ENCODE measurements at regions not wholly inside any gene's neighbourhood (a gene's known extent, or its start where the extent isn't known, plus 50 kb on each side); places are given as distances from the start of the nearest gene placed in this dataset.
"Not testable (repeated sequence)": the region's sequence is repeated elsewhere in the genome, so short reads cannot be mapped to it uniquely, and the experiment has no call there.

- TF ChIP-seq E2F1 (CRISPR knock-in tag; IDR thresholded peaks at IDR 0.05) (no peak), NR1H2 (CRISPR knock-in tag; IDR thresholded peaks at IDR 0.05) (no peak), USF1 (CRISPR knock-in tag; IDR thresholded peaks at IDR 0.05) (no peak), FOXJ3 (CRISPR knock-in tag; IDR thresholded peaks at IDR 0.05; ENCODE audit: borderline replicate concordance) (no peak), AR (CRISPR knock-in tag; IDR thresholded peaks at IDR 0.05) (no peak), NFATC4 (CRISPR knock-in tag; IDR thresholded peaks at IDR 0.05) (no peak), NR3C1 (CRISPR knock-in tag; conservative IDR thresholded peaks at IDR 0.05; ENCODE audit: low read depth) (no peak), IRF2 (CRISPR knock-in tag; IDR thresholded peaks at IDR 0.05; ENCODE audit: borderline replicate concordance, low read depth) (no peak), ZNF512 (CRISPR knock-in tag; IDR thresholded peaks at IDR 0.05; ENCODE audit: borderline replicate concordance) (no peak)
These were observed 128.4 kb downstream of the MTERF1 start (continued) for GRCh38 chr7:91752102-91752501.

- H3K27me3 Mint-ChIP-seq (ENCODE audit: low read depth); H3K36me3 Mint-ChIP-seq; H3K27ac Mint-ChIP-seq; CTCF ChIA-PET; H3K4me1 Mint-ChIP-seq; POLR2A ChIA-PET; DNase-seq (ENCODE audit: low spot score); H3K4me3 Mint-ChIP-seq; ATAC-seq: not testable (repeated sequence)
- peaks cover 21% of the 10 kb centered on the region for H3K9me3 Mint-ChIP-seq
These were observed 126.2 kb downstream of the MTERF1 start for GRCh38 chr7:91754280-91754679.

GRCh38 chr7:91755121-91755520, 125.4 kb downstream of the MTERF1 start:
- H3K36me3 Mint-ChIP-seq; H3K27ac Mint-ChIP-seq; H3K4me3 Mint-ChIP-seq; POLR2A ChIA-PET; ATAC-seq; H3K27me3 Mint-ChIP-seq (ENCODE audit: low read depth); DNase-seq (ENCODE audit: low spot score); H3K4me1 Mint-ChIP-seq; CTCF ChIA-PET: not testable (repeated sequence)
- peaks cover 19% of the 10 kb centered on the region for H3K9me3 Mint-ChIP-seq

- Mint-ChIP-seq H3K4me3 (no peak overlapping the region), H3K27me3 (ENCODE audit: low read depth) (peaks cover 9% of the 10 kb centered on the region; the same call in 1 of the 2 replicates), H3K9me3 (peaks cover 35% of the 10 kb centered on the region), H3K36me3 (no peaks in the 10 kb centered on the region), H3K4me1 (peaks cover 6% of the 10 kb centered on the region), H3K27ac (peak overlapping the region; percentile 16; the same call in 1 of the 2 replicates)
- DNase-seq (ENCODE audit: low spot score) (peak; percentile 56), ATAC-seq (peak; percentile 82)
- 0 out of 2 replicates have a peak, but pooled peaks have one; percentile 16 for TF ChIP-seq ZNF281 (CRISPR knock-in tag; IDR thresholded peaks at IDR 0.05)
- no peak for TF ChIP-seq OVOL2 (CRISPR knock-in tag; IDR thresholded peaks at IDR 0.05; ENCODE audit: borderline replicate concordance)
- ChIA-PET POLR2A (no interaction called here), CTCF (interaction anchor here (1.1 kb wide), 1 partner anchor 121 kb away, joined by 3 read pairs; no protein-coding TSS in a partner anchor)
These were observed 121.2 kb downstream of the MTERF1 start for GRCh38 chr7:91759205-91759863.
